GM18873 (cell line): ENCODE measurements at regions not wholly inside any gene's neighbourhood (a gene's known extent, or its start where the extent isn't known, plus 50 kb on each side); places are given as distances from the start of the nearest gene placed in this dataset.
"Not testable (repeated sequence)": the region's sequence is repeated elsewhere in the genome, so short reads cannot be mapped to it uniquely, and the experiment has no call there.

Source experiments
- ATAC-seq: cut with Tn5 transposase; IDR thresholded peaks from one replicate; pipeline ENCODE4 v1.9.1; 2021; ENCODE audit warnings: mild to moderate bottlenecking, moderate library complexity, moderate number of reproducible peaks; ENCODE audit not compliant: unreplicated experiment, low FRiP score

- no peak for ATAC-seq
Measured at GRCh38 chr7:112985377-112985987, 101.1 kb downstream of the GPR85 start.

GRCh38 chr7:112982441-112983063 is 104.1 kb downstream of the GPR85 start:
- peak; percentile 61 for ATAC-seq

- ATAC-seq, result peak; percentile 9
Measured at GRCh38 chr7:112981966-112982365, 104.7 kb downstream of the GPR85 start.

- not testable (repeated sequence) for ATAC-seq
Measured at GRCh38 chr7:112979055-112979454, 107.6 kb downstream of the GPR85 start.

GRCh38 chr7:112977244-112977955 is 109.2 kb downstream of the GPR85 start:
- not testable (repeated sequence) for ATAC-seq

- ATAC-seq, result peak; percentile 50
Measured at GRCh38 chr7:112970771-112971170, 115.9 kb downstream of the GPR85 start.

- no peak for ATAC-seq
Measured at GRCh38 chr7:112969946-112970345, 116.7 kb downstream of the GPR85 start.

GRCh38 chr7:112965506-112965905 is 121.1 kb downstream of the GPR85 start:
- no peak for ATAC-seq

- ATAC-seq, result no peak
Measured at GRCh38 chr7:112963634-112964033, 123.0 kb downstream of the GPR85 start.

GRCh38 chr7:112962815-112963214 is 123.8 kb downstream of the GPR85 start:
- ATAC-seq, result no peak

GRCh38 chr7:112959276-112959675 is 127.4 kb downstream of the GPR85 start:
- no peak for ATAC-seq

GRCh38 chr7:112958775-112959174 is 127.9 kb downstream of the GPR85 start:
- no peak for ATAC-seq

- no peak for ATAC-seq
Measured at GRCh38 chr7:112957901-112958300, 128.7 kb downstream of the GPR85 start.

- ATAC-seq, result not testable (repeated sequence)
Measured at GRCh38 chr7:112953031-112953430, 133.6 kb downstream of the GPR85 start.

GRCh38 chr7:112951070-112951469 is 135.6 kb downstream of the GPR85 start:
- no peak for ATAC-seq

- not testable (repeated sequence) for ATAC-seq
Measured at GRCh38 chr7:112949682-112950081, 136.9 kb downstream of the GPR85 start.

- ATAC-seq, result no peak
Measured at GRCh38 chr7:112946350-112946749, 140.3 kb downstream of the GPR85 start.

GRCh38 chr7:112945046-112945445 is 141.6 kb downstream of the GPR85 start:
- ATAC-seq, result no peak

GRCh38 chr7:112942981-112943380 is 143.6 kb downstream of the GPR85 start:
- no peak for ATAC-seq

GRCh38 chr7:112942125-112942524 is 144.5 kb downstream of the GPR85 start:
- not testable (repeated sequence) for ATAC-seq

GRCh38 chr7:112940314-112940732 is 146.3 kb downstream of the GPR85 start:
- peak; percentile 36 for ATAC-seq
